ENCODE measurements at regions not wholly inside any gene's neighbourhood (a gene's known extent, or its start where the extent isn't known, plus 50 kb on each side); places are given as distances from the start of the nearest gene placed in this dataset.
"Not testable (repeated sequence)": the region's sequence is repeated elsewhere in the genome, so short reads cannot be mapped to it uniquely, and the experiment has no call there.

- TF ChIP-seq EZH2 (IDR thresholded peaks at IDR 0.05; ENCODE audit: borderline replicate concordance); CTCF (IDR thresholded peaks at IDR 0.05; ENCODE audit: poor library complexity); EZH2phosphoT487 (IDR thresholded peaks at IDR 0.05; ENCODE audit: low read depth, severe bottlenecking, unreplicated experiment): not testable (repeated sequence)
These were observed 555.1 kb downstream of the RPIA start for GRCh38 chr2:89246620-89247019.

Data from hepatocyte (in vitro differentiated cells).